Keratinocyte (primary cell): ENCODE measurements at regions not wholly inside any gene's neighbourhood (a gene's known extent, or its start where the extent isn't known, plus 50 kb on each side); places are given as distances from the start of the nearest gene placed in this dataset.

Experiments used
- DNase-seq: peaks from one replicate; pipeline ENCODE4 v3.0.0-alpha.2; 2011; ENCODE audit warnings: low read depth, missing footprints, low spot score
- FAIRE-seq: peaks from 2 replicates; lab custom pipeline; 2011; peaks lifted over from hg19 to GRCh38; lab: Jason Lieb, UNC
- H2AFZ ChIP-seq: 2 replicates; pipeline ENCODE4 v1.6.0; 2012; ENCODE audit warnings: low read length, control low read depth, inconsistent platforms; ENCODE audit not compliant: control insufficient read depth
- H3K27ac ChIP-seq: 2 replicates; pipeline ENCODE4 v1.5.1; 2011; ENCODE audit warnings: low read length; ENCODE audit not compliant: control insufficient read depth, insufficient read depth
- H3K27me3 ChIP-seq: 3 replicates; pipeline ENCODE4 v1.6.0; 2011; ENCODE audit warnings: low read length; ENCODE audit not compliant: control insufficient read depth, insufficient read depth; ENCODE audit errors: extremely low read depth
- H3K36me3 ChIP-seq, 2 experiments: 2 replicates in 1 of 2; 3 replicates in 1 of 2; pipeline ENCODE4 v1.5.1; 2011; ENCODE audit warnings: low read length in 2 of 2, mild to moderate bottlenecking in 1 of 2; ENCODE audit not compliant: control insufficient read depth in 2 of 2, insufficient read depth in 2 of 2; ENCODE audit errors: extremely low read depth in 1 of 2
- H3K4me1 ChIP-seq: 3 replicates; pipeline ENCODE4 v1.5.1; 2011; ENCODE audit warnings: low read length; ENCODE audit not compliant: control insufficient read depth, insufficient read depth; ENCODE audit errors: extremely low read depth
- H3K4me2 ChIP-seq: 3 replicates; pipeline ENCODE4 v1.6.0; 2011; ENCODE audit warnings: low read depth, low read length; ENCODE audit not compliant: control insufficient read depth, insufficient read depth; ENCODE audit errors: extremely low read depth
- H3K4me3 ChIP-seq, 3 experiments: fragments of 200-600 bp in 1 of 3; sonication (generic) in 1 of 3; 2 replicates in 2 of 3; 3 replicates in 1 of 3; pipeline ENCODE4 v1.5.1; 2011 to 2016; ENCODE audit warnings: low read length in 3 of 3, mild to moderate bottlenecking in 3 of 3, control low read depth in 2 of 3, inconsistent platforms in 1 of 3, low read depth in 1 of 3, mixed read lengths in 1 of 3, mixed run types in 1 of 3, moderate library complexity in 1 of 3; ENCODE audit not compliant: control insufficient read depth in 2 of 3, insufficient read depth in 2 of 3; ENCODE audit errors: extremely low read depth in 1 of 3
- H3K79me2 ChIP-seq: 2 replicates; pipeline ENCODE4 v1.6.0; 2012; ENCODE audit warnings: low read length; ENCODE audit not compliant: control insufficient read depth, insufficient read depth
- H3K9ac ChIP-seq: 3 replicates; pipeline ENCODE4 v1.6.0; 2011; ENCODE audit warnings: low read length; ENCODE audit not compliant: control insufficient read depth, insufficient read depth; ENCODE audit errors: extremely low read depth
- H3K9me1 ChIP-seq: 3 replicates; pipeline ENCODE4 v1.6.0; 2011; ENCODE audit warnings: low read length; ENCODE audit not compliant: control insufficient read depth, insufficient read depth; ENCODE audit errors: extremely low read depth
- H3K9me3 ChIP-seq: 2 replicates; pipeline ENCODE4 v1.5.1; 2012; ENCODE audit warnings: low read depth, low read length; ENCODE audit not compliant: control insufficient read depth
- H4K20me1 ChIP-seq: 3 replicates; pipeline ENCODE4 v1.6.0; 2011; ENCODE audit warnings: low read length; ENCODE audit not compliant: control insufficient read depth, insufficient read depth; ENCODE audit errors: extremely low read depth
- EZH2 ChIP-seq: IDR thresholded peaks from one replicate; pipeline ENCODE4 v1.6.1; 2012; ENCODE audit warnings: inconsistent platforms, mild to moderate bottlenecking, low read length, moderate library complexity
- dilution Hi-C: fragments of 300-500 bp; cut with MboI; formaldehyde crosslinking; loops from one replicate; pipeline ENCODE4 v1.7.0; 2020; ENCODE audit warnings: low sequenced_read_pairs; ENCODE audit not compliant: extremely low pct_ligation_motif_present
- TF ChIP-seq, protein P1 (sequence below), 3 experiments: IDR thresholded peaks in 1 of 3; conservative IDR thresholded peaks in 1 of 3; optimal IDR thresholded peaks in 1 of 3; 2 replicates in 2 of 3; 3 replicates in 1 of 3; pipeline versions ENCODE3 to v1.5.1; 2011; ENCODE audit warnings: low read length in 3 of 3, mild to moderate bottlenecking in 3 of 3, moderate library complexity in 2 of 3, control low read depth in 1 of 3, inconsistent platforms in 1 of 3; ENCODE audit not compliant: insufficient read depth in 2 of 3; ENCODE audit errors: extremely low read depth in 1 of 3

DNA sequence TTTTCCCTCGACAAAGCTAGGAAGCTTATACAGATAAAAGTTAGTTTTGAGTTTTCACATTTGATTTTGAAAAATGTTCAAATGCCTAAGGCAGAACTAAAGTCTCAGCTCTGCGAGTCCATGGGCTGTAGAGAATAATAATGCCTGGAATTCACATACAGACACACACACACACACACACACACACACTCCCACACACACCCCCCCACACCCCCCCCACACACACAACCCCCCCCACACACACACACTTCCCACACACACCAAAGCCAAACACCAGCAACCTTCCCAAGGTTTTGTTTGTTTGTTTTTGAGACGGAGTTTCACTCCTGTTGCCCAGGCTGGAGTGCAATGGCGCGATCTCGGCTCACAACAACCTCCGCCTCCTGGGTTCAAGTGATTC is 62.8 kb upstream of the EIF5 start:
- TF ChIP-seq, protein P1, sequence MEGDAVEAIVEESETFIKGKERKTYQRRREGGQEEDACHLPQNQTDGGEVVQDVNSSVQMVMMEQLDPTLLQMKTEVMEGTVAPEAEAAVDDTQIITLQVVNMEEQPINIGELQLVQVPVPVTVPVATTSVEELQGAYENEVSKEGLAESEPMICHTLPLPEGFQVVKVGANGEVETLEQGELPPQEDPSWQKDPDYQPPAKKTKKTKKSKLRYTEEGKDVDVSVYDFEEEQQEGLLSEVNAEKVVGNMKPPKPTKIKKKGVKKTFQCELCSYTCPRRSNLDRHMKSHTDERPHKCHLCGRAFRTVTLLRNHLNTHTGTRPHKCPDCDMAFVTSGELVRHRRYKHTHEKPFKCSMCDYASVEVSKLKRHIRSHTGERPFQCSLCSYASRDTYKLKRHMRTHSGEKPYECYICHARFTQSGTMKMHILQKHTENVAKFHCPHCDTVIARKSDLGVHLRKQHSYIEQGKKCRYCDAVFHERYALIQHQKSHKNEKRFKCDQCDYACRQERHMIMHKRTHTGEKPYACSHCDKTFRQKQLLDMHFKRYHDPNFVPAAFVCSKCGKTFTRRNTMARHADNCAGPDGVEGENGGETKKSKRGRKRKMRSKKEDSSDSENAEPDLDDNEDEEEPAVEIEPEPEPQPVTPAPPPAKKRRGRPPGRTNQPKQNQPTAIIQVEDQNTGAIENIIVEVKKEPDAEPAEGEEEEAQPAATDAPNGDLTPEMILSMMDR (optimal IDR thresholded peaks at IDR 0.05 in 1 of 3, IDR thresholded peaks at IDR 0.05 in 1 of 3, conservative IDR thresholded peaks at IDR 0.05 in 1 of 3; ENCODE audit: extremely low read depth in 1 of 3, insufficient read depth in 2 of 3, low read length in 3 of 3), result no peak
- no peak for TF ChIP-seq EZH2
- H3K27ac ChIP-seq, result no peak overlapping the region
- H3K4me1 ChIP-seq, result no peaks in the 10 kb centered on the region
- H4K20me1 ChIP-seq, result no peaks in the 10 kb centered on the region
- H3K4me3 ChIP-seq, result no peak overlapping the region
- FAIRE-seq (no peak), DNase-seq (no peak)
- H3K9me3 ChIP-seq, result peaks cover 3% of the 10 kb centered on the region
- dilution Hi-C loops, result no loop called here
- no peaks in the 10 kb centered on the region for H3K79me2 ChIP-seq
- H3K9ac ChIP-seq, result no peak overlapping the region
- H3K36me3 ChIP-seq, result no peaks in the 10 kb centered on the region
- H2AFZ ChIP-seq, result no peak overlapping the region
- peaks cover 36% of the 10 kb centered on the region for H3K27me3 ChIP-seq
- H3K4me2 ChIP-seq, result no peak overlapping the region
- H3K9me1 ChIP-seq, result no peaks in the 10 kb centered on the region

DNA sequence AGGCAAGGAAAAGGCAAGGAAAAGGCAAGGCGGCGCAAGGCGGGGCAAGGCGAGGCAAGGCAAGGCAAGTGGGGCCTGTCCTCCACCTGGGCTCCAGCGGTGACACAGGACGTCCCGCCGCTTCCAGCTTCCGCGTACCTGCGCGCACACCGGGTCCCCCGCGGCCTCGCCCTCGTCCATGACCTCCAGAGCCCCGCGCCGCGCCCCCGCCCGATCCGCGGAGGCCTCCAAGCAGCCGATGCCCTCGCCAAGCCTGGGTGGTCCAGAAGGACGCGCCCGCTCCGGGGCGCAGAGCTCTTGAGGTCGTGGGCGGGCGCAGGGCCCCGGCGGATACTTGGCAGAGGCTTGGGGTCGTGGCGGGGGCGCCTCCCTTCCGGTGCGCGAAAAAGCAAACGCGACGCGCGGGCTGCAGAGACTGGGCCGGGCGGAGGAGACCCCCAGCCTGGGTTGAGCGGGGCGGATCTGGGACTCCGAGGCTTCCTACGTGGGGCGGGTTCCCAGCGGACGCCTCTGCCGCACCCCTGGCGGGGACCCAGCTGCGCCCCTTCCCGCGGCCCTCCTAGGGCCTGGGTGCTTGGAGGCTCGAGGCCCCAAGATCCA is 60.8 kb upstream of the EIF5 start:
- no peak for FAIRE-seq
- Histone ChIP-seq H3K27me3 (peaks cover 46% of the 10 kb centered on the region), H3K4me2 (no peak overlapping the region), H2AFZ (no peak overlapping the region), H3K9ac (no peak overlapping the region), H3K4me1 (no peaks in the 10 kb centered on the region), H3K79me2 (no peaks in the 10 kb centered on the region), H3K9me1 (no peaks in the 10 kb centered on the region), H3K9me3 (peaks cover 3% of the 10 kb centered on the region), H4K20me1 (no peaks in the 10 kb centered on the region), H3K36me3 (no peaks in the 10 kb centered on the region), H3K27ac (no peak overlapping the region), H3K4me3 (peak overlapping the region in 1 of 3 experiments; percentile 37)
- dilution Hi-C loops, result no loop called here
- TF ChIP-seq, protein P1 (optimal IDR thresholded peaks at IDR 0.05 in 1 of 3, IDR thresholded peaks at IDR 0.05 in 1 of 3, conservative IDR thresholded peaks at IDR 0.05 in 1 of 3; ENCODE audit: extremely low read depth in 1 of 3, insufficient read depth in 2 of 3, low read length in 3 of 3), result no peak
- TF ChIP-seq EZH2, result peak; percentile 67
- no peak for DNase-seq
